ENCODE measurements at regions not wholly inside any gene's neighbourhood (a gene's known extent, or its start where the extent isn't known, plus 50 kb on each side); places are given as distances from the start of the nearest gene placed in this dataset.

GRCh38 chr18:66141716-66142115, 390.9 kb downstream of the CDH7 start:
- TF ChIP-seq CEBPB (IDR thresholded peaks at IDR 0.05) = no peak
- TF ChIP-seq RAD21 (IDR thresholded peaks at IDR 0.05; ENCODE audit: low read depth) = no peak
- no peak for TF ChIP-seq EGR1 (IDR thresholded peaks at IDR 0.05)
- TF ChIP-seq EP300 (IDR thresholded peaks at IDR 0.05; ENCODE audit: borderline replicate concordance) = no peak
- no peak for TF ChIP-seq NFIC (IDR thresholded peaks at IDR 0.05)
- no peak for TF ChIP-seq CREB1 (IDR thresholded peaks at IDR 0.05; ENCODE audit: low read depth)
- no peak for TF ChIP-seq TEAD4 (IDR thresholded peaks at IDR 0.05)
- no peak for TF ChIP-seq YY1 (IDR thresholded peaks at IDR 0.05; ENCODE audit: low read depth)
- TF ChIP-seq TAF1 (IDR thresholded peaks at IDR 0.05; ENCODE audit: low read depth) = no peak
- TF ChIP-seq ZBTB7A (IDR thresholded peaks at IDR 0.05; ENCODE audit: low read depth) = no peak
- no peak for TF ChIP-seq MAX (IDR thresholded peaks at IDR 0.05)
- no peak for TF ChIP-seq FOXM1 (IDR thresholded peaks at IDR 0.05; ENCODE audit: borderline replicate concordance, low read depth)
- TF ChIP-seq, protein P1, sequence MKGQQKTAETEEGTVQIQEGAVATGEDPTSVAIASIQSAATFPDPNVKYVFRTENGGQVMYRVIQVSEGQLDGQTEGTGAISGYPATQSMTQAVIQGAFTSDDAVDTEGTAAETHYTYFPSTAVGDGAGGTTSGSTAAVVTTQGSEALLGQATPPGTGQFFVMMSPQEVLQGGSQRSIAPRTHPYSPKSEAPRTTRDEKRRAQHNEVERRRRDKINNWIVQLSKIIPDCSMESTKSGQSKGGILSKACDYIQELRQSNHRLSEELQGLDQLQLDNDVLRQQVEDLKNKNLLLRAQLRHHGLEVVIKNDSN (IDR thresholded peaks at IDR 0.05) = no peak
- TF ChIP-seq, protein P2, sequence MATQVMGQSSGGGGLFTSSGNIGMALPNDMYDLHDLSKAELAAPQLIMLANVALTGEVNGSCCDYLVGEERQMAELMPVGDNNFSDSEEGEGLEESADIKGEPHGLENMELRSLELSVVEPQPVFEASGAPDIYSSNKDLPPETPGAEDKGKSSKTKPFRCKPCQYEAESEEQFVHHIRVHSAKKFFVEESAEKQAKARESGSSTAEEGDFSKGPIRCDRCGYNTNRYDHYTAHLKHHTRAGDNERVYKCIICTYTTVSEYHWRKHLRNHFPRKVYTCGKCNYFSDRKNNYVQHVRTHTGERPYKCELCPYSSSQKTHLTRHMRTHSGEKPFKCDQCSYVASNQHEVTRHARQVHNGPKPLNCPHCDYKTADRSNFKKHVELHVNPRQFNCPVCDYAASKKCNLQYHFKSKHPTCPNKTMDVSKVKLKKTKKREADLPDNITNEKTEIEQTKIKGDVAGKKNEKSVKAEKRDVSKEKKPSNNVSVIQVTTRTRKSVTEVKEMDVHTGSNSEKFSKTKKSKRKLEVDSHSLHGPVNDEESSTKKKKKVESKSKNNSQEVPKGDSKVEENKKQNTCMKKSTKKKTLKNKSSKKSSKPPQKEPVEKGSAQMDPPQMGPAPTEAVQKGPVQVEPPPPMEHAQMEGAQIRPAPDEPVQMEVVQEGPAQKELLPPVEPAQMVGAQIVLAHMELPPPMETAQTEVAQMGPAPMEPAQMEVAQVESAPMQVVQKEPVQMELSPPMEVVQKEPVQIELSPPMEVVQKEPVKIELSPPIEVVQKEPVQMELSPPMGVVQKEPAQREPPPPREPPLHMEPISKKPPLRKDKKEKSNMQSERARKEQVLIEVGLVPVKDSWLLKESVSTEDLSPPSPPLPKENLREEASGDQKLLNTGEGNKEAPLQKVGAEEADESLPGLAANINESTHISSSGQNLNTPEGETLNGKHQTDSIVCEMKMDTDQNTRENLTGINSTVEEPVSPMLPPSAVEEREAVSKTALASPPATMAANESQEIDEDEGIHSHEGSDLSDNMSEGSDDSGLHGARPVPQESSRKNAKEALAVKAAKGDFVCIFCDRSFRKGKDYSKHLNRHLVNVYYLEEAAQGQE (IDR thresholded peaks at IDR 0.05; ENCODE audit: low read depth) = no peak
- TF ChIP-seq TCF12 (IDR thresholded peaks at IDR 0.05; ENCODE audit: low read depth) = no peak

GRCh38 chr18:66138642-66139041, 387.8 kb downstream of the CDH7 start:
- TF ChIP-seq RAD21 (IDR thresholded peaks at IDR 0.05; ENCODE audit: low read depth) (no peak), CEBPB (IDR thresholded peaks at IDR 0.05) (no peak)

- no peak for TF ChIP-seq YY1 (IDR thresholded peaks at IDR 0.05; ENCODE audit: low read depth)
- no peak for TF ChIP-seq TCF12 (IDR thresholded peaks at IDR 0.05; ENCODE audit: low read depth)
- TF ChIP-seq ZBTB7A (IDR thresholded peaks at IDR 0.05; ENCODE audit: low read depth) = no peak
- TF ChIP-seq, protein P2 (IDR thresholded peaks at IDR 0.05; ENCODE audit: low read depth) = no peak
- no peak for TF ChIP-seq TEAD4 (IDR thresholded peaks at IDR 0.05)
- no peak for TF ChIP-seq MAX (IDR thresholded peaks at IDR 0.05)
- TF ChIP-seq CREB1 (IDR thresholded peaks at IDR 0.05; ENCODE audit: low read depth) = no peak
- TF ChIP-seq TAF1 (IDR thresholded peaks at IDR 0.05; ENCODE audit: low read depth) = no peak
- TF ChIP-seq, protein P1 (IDR thresholded peaks at IDR 0.05) = no peak
- no peak for TF ChIP-seq NFIC (IDR thresholded peaks at IDR 0.05)
- no peak for TF ChIP-seq FOXM1 (IDR thresholded peaks at IDR 0.05; ENCODE audit: borderline replicate concordance, low read depth)
- TF ChIP-seq CEBPB (IDR thresholded peaks at IDR 0.05) = no peak
- TF ChIP-seq EP300 (IDR thresholded peaks at IDR 0.05; ENCODE audit: borderline replicate concordance) = no peak
- no peak for TF ChIP-seq RAD21 (IDR thresholded peaks at IDR 0.05; ENCODE audit: low read depth)
- no peak for TF ChIP-seq EGR1 (IDR thresholded peaks at IDR 0.05)
Measured at GRCh38 chr18:66136039-66136438, 385.2 kb downstream of the CDH7 start.

GRCh38 chr18:66129248-66129647, 378.4 kb downstream of the CDH7 start:
- TF ChIP-seq EP300 (IDR thresholded peaks at IDR 0.05; ENCODE audit: borderline replicate concordance) = no peak
- TF ChIP-seq, protein P1 (IDR thresholded peaks at IDR 0.05) = no peak
- no peak for TF ChIP-seq TCF12 (IDR thresholded peaks at IDR 0.05; ENCODE audit: low read depth)
- TF ChIP-seq FOXM1 (IDR thresholded peaks at IDR 0.05; ENCODE audit: borderline replicate concordance, low read depth) = no peak
- no peak for TF ChIP-seq EGR1 (IDR thresholded peaks at IDR 0.05)
- no peak for TF ChIP-seq TEAD4 (IDR thresholded peaks at IDR 0.05)
- no peak for TF ChIP-seq ZBTB7A (IDR thresholded peaks at IDR 0.05; ENCODE audit: low read depth)
- no peak for TF ChIP-seq CEBPB (IDR thresholded peaks at IDR 0.05)
- TF ChIP-seq, protein P2 (IDR thresholded peaks at IDR 0.05; ENCODE audit: low read depth) = no peak
- TF ChIP-seq RAD21 (IDR thresholded peaks at IDR 0.05; ENCODE audit: low read depth) = no peak
- no peak for TF ChIP-seq TAF1 (IDR thresholded peaks at IDR 0.05; ENCODE audit: low read depth)
- TF ChIP-seq YY1 (IDR thresholded peaks at IDR 0.05; ENCODE audit: low read depth) = no peak
- TF ChIP-seq CREB1 (IDR thresholded peaks at IDR 0.05; ENCODE audit: low read depth) = no peak
- no peak for TF ChIP-seq MAX (IDR thresholded peaks at IDR 0.05)
- TF ChIP-seq NFIC (IDR thresholded peaks at IDR 0.05) = no peak
